Lower leg skin (tissue), 4 donors: ENCODE measurements at regions not wholly inside any gene's neighbourhood (a gene's known extent, or its start where the extent isn't known, plus 50 kb on each side); places are given as distances from the start of the nearest gene placed in this dataset.

Experiments
- DNase-seq, 2 donors: peaks; one replicate each; pipeline ENCODE4 v3.0.0-alpha.2; 2019; ENCODE audit warnings: low spot score in 2 of 2
- H3K4me3 ChIP-seq: fragments of 200-600 bp; sonication (generic); 2 replicates; pipeline ENCODE4 v1.5.1; 2017; ENCODE audit warnings: mild to moderate bottlenecking, low read depth; ENCODE audit not compliant: poor library complexity, severe bottlenecking
- CTCF ChIP-seq, 3 donors: fragments of 450-650 bp; IDR thresholded peaks; one replicate each; pipeline ENCODE4 v1.5.1; 2016; ENCODE audit warnings: antibody characterized with exemption in 3 of 3, mild to moderate bottlenecking in 3 of 3, moderate library complexity in 2 of 3
- POLR2A ChIP-seq, 2 donors: fragments of 450-650 bp; IDR thresholded peaks; one replicate each; pipeline ENCODE4 v1.6.1; 2016 to 2017; ENCODE audit warnings: antibody characterized with exemption in 2 of 2, mild to moderate bottlenecking in 1 of 2, moderate library complexity in 1 of 2
- WGBS, 2 donors: methylation state at CpG; one replicate each; pipeline ENCODE4 v1.1.5; 2018; 5-methylcytosine and 5-hydroxymethylcytosine counted together
- intact Hi-C: fragments of 100-400 bp; cut with DNase I; formaldehyde crosslinking; loops from one replicate; pipeline ENCODE4 v1.15.0; 2023; ENCODE audit warnings: low total_unique reads

DNA sequence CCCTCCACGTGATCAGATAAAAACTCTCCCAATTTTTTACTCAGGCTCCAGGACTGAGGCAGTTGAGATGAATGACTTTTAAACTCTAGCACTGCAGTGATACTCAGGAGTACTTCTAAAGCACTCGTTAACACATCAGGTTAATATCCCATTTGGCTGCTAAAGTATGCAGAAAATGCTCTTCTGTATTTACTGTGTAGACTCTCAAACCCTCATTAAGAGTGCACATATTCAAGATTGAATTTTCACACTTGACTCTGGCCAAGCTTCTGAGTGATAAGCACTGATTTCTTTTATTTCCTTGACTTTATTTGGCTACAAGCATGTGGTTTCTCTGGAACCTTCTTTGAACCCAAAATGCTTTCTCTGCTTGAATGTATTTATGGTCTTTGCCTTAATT lies 392.3 kb upstream of the NECTIN3 start:
- WGBS, 2 donors: 63 to 68% methylated on average over 2 of the region's 2 CpGs
- intact Hi-C loops: no loop called here
- DNase-seq: no peak
- H3K4me3 ChIP-seq: no peak overlapping the region
- TF ChIP-seq CTCF (IDR thresholded peaks at IDR 0.05) (no peak), POLR2A (IDR thresholded peaks at IDR 0.05) (no peak)

- TF ChIP-seq POLR2A (IDR thresholded peaks at IDR 0.05) (no peak), CTCF (IDR thresholded peaks at IDR 0.05) (no peak)
- intact Hi-C loops: no loop called here
- no peak for DNase-seq
- no peak overlapping the region for H3K4me3 ChIP-seq
- WGBS, 2 donors: 59 to 76% methylated on average over 5 of the region's 5 CpGs
These were observed 391.2 kb upstream of the NECTIN3 start for GRCh38 chr3:110680450-110680849.

DNA sequence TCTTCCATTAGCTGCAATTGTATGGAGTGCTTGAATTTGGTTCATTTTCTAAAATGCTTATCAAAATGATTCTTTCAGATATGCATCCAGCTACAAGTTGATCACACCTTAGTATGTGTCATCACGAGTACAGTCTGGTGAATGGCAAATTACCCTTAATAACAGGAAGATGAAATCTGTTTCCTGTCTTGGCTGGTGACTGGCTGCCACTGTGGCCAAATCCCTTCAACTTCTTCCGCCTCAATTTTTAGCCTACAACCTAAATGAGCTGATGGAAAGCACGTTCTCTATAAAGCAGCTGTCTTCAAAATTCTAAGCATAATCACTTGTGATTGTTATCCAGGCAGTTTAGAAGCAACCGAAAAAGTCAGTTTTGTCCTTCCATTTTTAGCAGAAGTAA lies 387.1 kb upstream of the NECTIN3 start:
- no peak overlapping the region for H3K4me3 ChIP-seq
- DNase-seq: no peak
- intact Hi-C loops: no loop called here
- 72 to 75% methylated on average over 4 of the region's 4 CpGs for WGBS, 2 donors
- TF ChIP-seq CTCF (IDR thresholded peaks at IDR 0.05): no peak
- TF ChIP-seq POLR2A (IDR thresholded peaks at IDR 0.05): no peak

DNA sequence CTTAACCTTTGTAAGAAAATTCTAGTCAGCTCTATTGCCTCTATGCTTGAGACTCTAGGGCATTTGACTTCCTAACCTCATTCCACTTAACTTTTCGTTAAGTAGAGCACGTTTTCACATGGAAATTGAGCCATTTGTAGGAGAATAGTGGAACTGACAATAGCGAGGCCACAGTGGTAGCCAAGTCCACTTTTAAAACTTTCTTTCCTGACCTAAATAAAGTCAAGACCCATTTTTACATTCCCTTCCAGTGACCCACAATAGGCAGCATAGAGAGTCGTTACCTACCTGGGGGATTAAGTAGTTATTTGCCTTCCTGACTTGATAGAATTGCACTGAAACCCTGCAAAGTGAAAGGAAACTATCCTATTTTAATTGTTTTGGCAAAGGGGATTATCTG lies 386.0 kb upstream of the NECTIN3 start:
- 41 to 52% methylated on average over 4 of the region's 4 CpGs for WGBS, 2 donors
- no peak for TF ChIP-seq POLR2A (IDR thresholded peaks at IDR 0.05)
- TF ChIP-seq CTCF (IDR thresholded peaks at IDR 0.05): no peak
- no peak overlapping the region for H3K4me3 ChIP-seq
- intact Hi-C loops: no loop called here
- DNase-seq: no peak

GRCh38 chr3:110686701-110687100 lies 384.9 kb upstream of the NECTIN3 start:
- H3K4me3 ChIP-seq: no peak overlapping the region
- TF ChIP-seq CTCF (IDR thresholded peaks at IDR 0.05) (no peak), POLR2A (IDR thresholded peaks at IDR 0.05) (no peak)
- intact Hi-C loops: no loop called here
- 58 to 65% methylated on average over 3 of the region's 3 CpGs for WGBS, 2 donors
- no peak for DNase-seq

- no peak for DNase-seq
- intact Hi-C loops: no loop called here
- H3K4me3 ChIP-seq: no peak overlapping the region
- TF ChIP-seq POLR2A (IDR thresholded peaks at IDR 0.05) (no peak), CTCF (IDR thresholded peaks at IDR 0.05) (no peak)
These were observed 384.5 kb upstream of the NECTIN3 start for GRCh38 chr3:110687138-110687537.
